ENCODE measurements at regions not wholly inside any gene's neighbourhood (a gene's known extent, or its start where the extent isn't known, plus 50 kb on each side); places are given as distances from the start of the nearest gene placed in this dataset.

DNA sequence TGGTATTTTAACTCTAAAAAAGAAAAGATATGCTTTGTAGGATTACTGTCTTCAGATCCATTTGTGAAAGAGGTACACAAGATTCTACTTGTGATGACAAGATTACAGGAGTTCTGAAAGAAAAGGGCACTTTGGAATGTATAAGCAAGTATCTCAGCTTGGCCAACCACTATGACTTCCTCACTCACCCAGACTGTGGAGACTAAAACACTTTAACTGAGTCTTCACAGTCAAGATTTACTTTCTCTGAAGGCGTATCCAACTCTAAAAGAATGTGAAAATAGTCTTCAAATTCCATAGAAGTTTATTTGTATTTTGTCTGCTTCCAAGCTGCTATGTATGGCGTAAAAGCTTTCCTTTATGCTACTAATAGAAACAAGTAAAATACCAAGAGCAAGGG lies 76.1 kb upstream of the SRRM3 start:
- TF ChIP-seq, protein P1, sequence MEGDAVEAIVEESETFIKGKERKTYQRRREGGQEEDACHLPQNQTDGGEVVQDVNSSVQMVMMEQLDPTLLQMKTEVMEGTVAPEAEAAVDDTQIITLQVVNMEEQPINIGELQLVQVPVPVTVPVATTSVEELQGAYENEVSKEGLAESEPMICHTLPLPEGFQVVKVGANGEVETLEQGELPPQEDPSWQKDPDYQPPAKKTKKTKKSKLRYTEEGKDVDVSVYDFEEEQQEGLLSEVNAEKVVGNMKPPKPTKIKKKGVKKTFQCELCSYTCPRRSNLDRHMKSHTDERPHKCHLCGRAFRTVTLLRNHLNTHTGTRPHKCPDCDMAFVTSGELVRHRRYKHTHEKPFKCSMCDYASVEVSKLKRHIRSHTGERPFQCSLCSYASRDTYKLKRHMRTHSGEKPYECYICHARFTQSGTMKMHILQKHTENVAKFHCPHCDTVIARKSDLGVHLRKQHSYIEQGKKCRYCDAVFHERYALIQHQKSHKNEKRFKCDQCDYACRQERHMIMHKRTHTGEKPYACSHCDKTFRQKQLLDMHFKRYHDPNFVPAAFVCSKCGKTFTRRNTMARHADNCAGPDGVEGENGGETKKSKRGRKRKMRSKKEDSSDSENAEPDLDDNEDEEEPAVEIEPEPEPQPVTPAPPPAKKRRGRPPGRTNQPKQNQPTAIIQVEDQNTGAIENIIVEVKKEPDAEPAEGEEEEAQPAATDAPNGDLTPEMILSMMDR (IDR thresholded peaks at IDR 0.05), result no peak
- no peak for TF ChIP-seq POLR2AphosphoS5 (IDR thresholded peaks at IDR 0.05)
- TF ChIP-seq EP300 (IDR thresholded peaks at IDR 0.05), result no peak
